HUES48 (cell line): ENCODE measurements at regions not wholly inside any gene's neighbourhood (a gene's known extent, or its start where the extent isn't known, plus 50 kb on each side); places are given as distances from the start of the nearest gene placed in this dataset.
"Not testable (repeated sequence)": the region's sequence is repeated elsewhere in the genome, so short reads cannot be mapped to it uniquely, and the experiment has no call there.

Source experiments
- H3K27ac ChIP-seq: one replicate; pipeline ENCODE4 v1.7.0; 2013; ENCODE audit warnings: low read depth, low read length, inconsistent platforms
- H3K27me3 ChIP-seq: 2 replicates; pipeline ENCODE4 v1.6.1; 2013; ENCODE audit warnings: mild to moderate bottlenecking, low read length; ENCODE audit not compliant: control insufficient read depth, insufficient read depth
- H3K36me3 ChIP-seq: 2 replicates; pipeline ENCODE4 v1.6.1; 2013; ENCODE audit warnings: low read length; ENCODE audit not compliant: control insufficient read depth, insufficient read depth
- H3K4me1 ChIP-seq: 2 replicates; pipeline ENCODE4 v1.6.1; 2013; ENCODE audit warnings: mild to moderate bottlenecking, low read length; ENCODE audit not compliant: control insufficient read depth, insufficient read depth
- H3K4me3 ChIP-seq: 2 replicates; pipeline ENCODE4 v1.5.1; 2013; ENCODE audit warnings: mild to moderate bottlenecking, low read depth, low read length
- H3K9ac ChIP-seq: 2 replicates; pipeline ENCODE4 v1.6.1; 2013; ENCODE audit warnings: mild to moderate bottlenecking, low read depth, low read length, moderate library complexity
- H3K9me3 ChIP-seq: 2 replicates; pipeline ENCODE4 v1.6.1; 2013; ENCODE audit warnings: low read length; ENCODE audit not compliant: control insufficient read depth, insufficient read depth

GRCh38 chr5:29208024-29208423 lies 1985.5 kb upstream of the CDH6 start:
- H3K27ac ChIP-seq, result no peak overlapping the region
- H3K4me3 ChIP-seq, result no peak overlapping the region
- H3K4me1 ChIP-seq, result peaks cover 20% of the 10 kb centered on the region
- H3K36me3 ChIP-seq, result no peaks in the 10 kb centered on the region
- no peaks in the 10 kb centered on the region for H3K27me3 ChIP-seq
- H3K9me3 ChIP-seq, result no peaks in the 10 kb centered on the region
- H3K9ac ChIP-seq, result no peak overlapping the region

- no peaks in the 10 kb centered on the region for H3K9me3 ChIP-seq
- no peak overlapping the region for H3K4me3 ChIP-seq
- no peak overlapping the region for H3K9ac ChIP-seq
These were observed 1990.4 kb upstream of the CDH6 start for GRCh38 chr5:29203049-29203448.

GRCh38 chr5:29197631-29198454 lies 1995.6 kb upstream of the CDH6 start:
- H3K27ac ChIP-seq, result no peak overlapping the region
- H3K4me1 ChIP-seq, result peaks cover 13% of the 10 kb centered on the region
- no peaks in the 10 kb centered on the region for H3K36me3 ChIP-seq
- H3K9me3 ChIP-seq, result no peaks in the 10 kb centered on the region
- H3K9ac ChIP-seq, result no peak overlapping the region
- no peak overlapping the region for H3K4me3 ChIP-seq
- no peaks in the 10 kb centered on the region for H3K27me3 ChIP-seq

More at GRCh38 chr5:29203049-29203448, 1990.4 kb upstream of the CDH6 start:
- H3K36me3 ChIP-seq, result no peaks in the 10 kb centered on the region
- H3K27ac ChIP-seq, result no peak overlapping the region
- peaks cover 1% of the 10 kb centered on the region; the same call in 1 of the 2 replicates for H3K4me1 ChIP-seq
- H3K27me3 ChIP-seq, result no peaks in the 10 kb centered on the region

GRCh38 chr5:29193972-29194371 lies 1999.5 kb upstream of the CDH6 start:
- no peak overlapping the region for H3K27ac ChIP-seq
- H3K27me3 ChIP-seq, result no peaks in the 10 kb centered on the region
- H3K4me1 ChIP-seq, result peaks cover 13% of the 10 kb centered on the region
- no peaks in the 10 kb centered on the region for H3K36me3 ChIP-seq
- H3K4me3 ChIP-seq, result peak overlapping the region; percentile 26; the same call in 1 of the 2 replicates
- H3K9ac ChIP-seq, result no peak overlapping the region
- H3K9me3 ChIP-seq, result no peaks in the 10 kb centered on the region

GRCh38 chr5:29191269-29192048 lies 2002.0 kb upstream of the CDH6 start:
- not testable (repeated sequence) for H3K27me3 ChIP-seq, H3K9me3 ChIP-seq, H3K36me3 ChIP-seq, H3K4me3 ChIP-seq, H3K27ac ChIP-seq
- peak overlapping the region; percentile 54; the same call in 1 of the 2 replicates for H3K9ac ChIP-seq
- peaks cover 13% of the 10 kb centered on the region for H3K4me1 ChIP-seq

GRCh38 chr5:29190398-29190797 lies 2003.1 kb upstream of the CDH6 start:
- H3K27me3 ChIP-seq, result not testable (repeated sequence)

GRCh38 chr5:29186380-29186779 lies 2007.1 kb upstream of the CDH6 start:
- not testable (repeated sequence) for H3K4me3 ChIP-seq, H3K9ac ChIP-seq, H3K27me3 ChIP-seq, H3K9me3 ChIP-seq, H3K4me1 ChIP-seq, H3K36me3 ChIP-seq, H3K27ac ChIP-seq

More at GRCh38 chr5:29190398-29190797, 2003.1 kb upstream of the CDH6 start:
- H3K36me3 ChIP-seq, H3K4me3 ChIP-seq, H3K9ac ChIP-seq, H3K9me3 ChIP-seq, H3K27ac ChIP-seq: not testable (repeated sequence)
- peaks cover 13% of the 10 kb centered on the region for H3K4me1 ChIP-seq

DNA sequence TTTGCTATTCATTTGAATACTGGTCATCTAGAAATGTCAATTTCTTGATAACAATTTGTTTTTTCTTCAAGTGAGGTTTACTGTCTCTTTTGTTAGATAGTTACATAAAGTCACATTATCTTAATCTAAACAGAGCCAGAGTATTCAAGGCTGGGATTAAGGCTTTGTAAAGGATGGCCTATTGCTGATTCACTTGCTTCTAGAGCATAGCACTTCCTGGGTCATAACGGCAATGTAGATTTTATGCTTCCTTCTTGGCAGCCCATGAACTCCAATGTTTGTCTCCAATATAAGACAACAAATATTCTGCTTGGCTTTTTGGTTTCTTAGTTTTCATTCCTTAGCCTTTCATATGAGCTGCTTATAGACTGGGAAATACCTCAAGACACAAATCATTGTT lies 2007.9 kb upstream of the CDH6 start:
- H3K36me3 ChIP-seq, result no peaks in the 10 kb centered on the region
- H3K4me1 ChIP-seq, result no peaks in the 10 kb centered on the region
- H3K9ac ChIP-seq, result no peak overlapping the region
- H3K27me3 ChIP-seq, result no peaks in the 10 kb centered on the region
- no peak overlapping the region for H3K4me3 ChIP-seq
- no peak overlapping the region for H3K27ac ChIP-seq
- no peaks in the 10 kb centered on the region for H3K9me3 ChIP-seq

- no peak overlapping the region for H3K4me3 ChIP-seq
- no peaks in the 10 kb centered on the region for H3K27me3 ChIP-seq
- H3K9ac ChIP-seq, result no peak overlapping the region
- no peak overlapping the region for H3K27ac ChIP-seq
- no peaks in the 10 kb centered on the region for H3K36me3 ChIP-seq
- H3K4me1 ChIP-seq, result no peaks in the 10 kb centered on the region
- H3K9me3 ChIP-seq, result 0 out of 2 replicates have a peak, but pooled peaks cover 3% of the 10 kb centered on the region
These were observed 2017.7 kb upstream of the CDH6 start for GRCh38 chr5:29175774-29176173.

DNA sequence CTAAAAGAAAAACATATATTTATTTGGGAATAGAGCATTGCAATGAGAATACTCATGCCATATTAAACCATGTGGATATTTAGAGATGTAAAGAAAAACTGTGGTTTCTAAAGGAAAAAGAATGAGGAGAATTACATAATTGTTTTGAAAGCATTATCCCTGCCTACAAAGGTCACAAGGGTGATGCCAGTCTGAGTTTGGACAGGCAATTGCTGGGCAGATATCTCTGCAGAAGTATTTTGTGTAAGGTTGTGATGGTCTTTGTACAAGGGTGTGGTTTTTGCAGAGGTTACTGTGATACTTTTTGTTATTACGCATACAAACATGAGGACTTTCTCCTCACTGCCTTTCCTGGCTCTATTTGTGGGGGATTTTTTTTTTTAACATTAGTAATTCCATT lies 2022.9 kb upstream of the CDH6 start:
- Histone ChIP-seq H3K9ac (no peak overlapping the region), H3K36me3 (no peaks in the 10 kb centered on the region), H3K4me1 (peaks cover 8% of the 10 kb centered on the region), H3K27ac (no peak overlapping the region), H3K27me3 (no peaks in the 10 kb centered on the region), H3K4me3 (no peak overlapping the region), H3K9me3 (0 out of 2 replicates have a peak, but pooled peaks cover 3% of the 10 kb centered on the region)

GRCh38 chr5:29169886-29170285 lies 2023.6 kb upstream of the CDH6 start:
- Histone ChIP-seq H3K4me1 (peaks cover 8% of the 10 kb centered on the region), H3K36me3 (no peaks in the 10 kb centered on the region), H3K4me3 (no peak overlapping the region), H3K9me3 (0 out of 2 replicates have a peak, but pooled peaks cover 3% of the 10 kb centered on the region), H3K27ac (no peak overlapping the region), H3K27me3 (no peaks in the 10 kb centered on the region), H3K9ac (no peak overlapping the region)
